Suppressor macrophage (primary cell): ENCODE measurements at regions not wholly inside any gene's neighbourhood (a gene's known extent, or its start where the extent isn't known, plus 50 kb on each side); places are given as distances from the start of the nearest gene placed in this dataset.

ENCODE experiments used
- DNase-seq, 4 experiments: peaks; one replicate each; pipeline ENCODE4 v3.0.0-alpha.2; 2020 to 2022

- DNase-seq: no peak
Measured at GRCh38 chr1:39136638-39137037, 67.9 kb upstream of the MACF1 start.

GRCh38 chr1:39139723-39140360, 64.7 kb upstream of the MACF1 start:
- no peak for DNase-seq

- no peak for DNase-seq
Measured at GRCh38 chr1:39141925-39142324, 62.6 kb upstream of the MACF1 start.

- no peak for DNase-seq
Measured at GRCh38 chr1:39142401-39143060, 62.0 kb upstream of the MACF1 start.

GRCh38 chr1:39144924-39145323, 59.6 kb upstream of the MACF1 start:
- no peak for DNase-seq

- DNase-seq: no peak
Measured at GRCh38 chr1:39145331-39145965, 59.0 kb upstream of the MACF1 start.

GRCh38 chr1:39146681-39147080, 57.8 kb upstream of the MACF1 start:
- DNase-seq: no peak

- no peak for DNase-seq
Measured at GRCh38 chr1:39147099-39148025, 57.1 kb upstream of the MACF1 start.

- no peak for DNase-seq
Measured at GRCh38 chr1:39148942-39149341, 55.6 kb upstream of the MACF1 start.

- DNase-seq: no peak
Measured at GRCh38 chr1:39149509-39149908, 55.0 kb upstream of the MACF1 start.

GRCh38 chr1:39150779-39151178, 53.7 kb upstream of the MACF1 start:
- no peak for DNase-seq

GRCh38 chr1:39151267-39151666, 53.2 kb upstream of the MACF1 start:
- no peak for DNase-seq

GRCh38 chr1:39152923-39153322, 51.6 kb upstream of the MACF1 start:
- DNase-seq: no peak

- no peak for DNase-seq
Measured at GRCh38 chr1:39153684-39154083, 50.8 kb upstream of the MACF1 start.

- peak; percentile 43 to 77 (median 72) for DNase-seq
Measured at GRCh38 chr1:39154553-39155421, 49.7 kb upstream of the MACF1 start.
